ENCODE measurements at regions not wholly inside any gene's neighbourhood (a gene's known extent, or its start where the extent isn't known, plus 50 kb on each side); places are given as distances from the start of the nearest gene placed in this dataset.
"Not testable (repeated sequence)": the region's sequence is repeated elsewhere in the genome, so short reads cannot be mapped to it uniquely, and the experiment has no call there.

DNA sequence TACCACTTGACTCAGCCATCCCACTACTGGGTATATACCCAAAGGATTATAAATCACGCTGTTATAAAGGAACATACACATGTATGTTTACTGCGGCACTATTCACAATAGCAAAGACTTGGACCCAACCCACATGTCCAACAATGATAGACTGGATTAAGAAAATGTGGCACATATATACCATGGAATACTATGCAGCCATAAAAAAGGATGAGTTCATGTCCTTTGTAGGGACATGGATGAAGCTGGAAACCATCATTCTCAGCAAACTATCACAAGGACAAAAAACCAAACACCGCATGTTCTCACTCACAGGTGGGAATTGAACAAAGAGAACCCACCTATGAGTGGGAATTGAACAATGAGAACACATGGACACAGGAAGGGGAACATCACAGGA is 387.6 kb downstream of the RAD51AP2 start:
- H3K4me2 ChIP-seq (ENCODE audit: control insufficient read depth, insufficient read depth); H3K27me3 ChIP-seq (replicated peaks in 1 of 2; ENCODE audit: control insufficient read depth in 2 of 2, insufficient read depth in 2 of 2, low read length in 1 of 2); H3K9me3 ChIP-seq (replicated peaks; ENCODE audit: control insufficient read depth, insufficient read depth, low read length); H3K4me3 ChIP-seq; FAIRE-seq; ATAC-seq; CTCF ChIA-PET; H2AFZ ChIP-seq (ENCODE audit: control insufficient read depth, low read depth, low read length); intact Hi-C loops (cut with micrococcal nuclease; ENCODE audit: unreplicated experiment); H3K4me1 ChIP-seq (ENCODE audit: control insufficient read depth, insufficient read depth, low read length); SMC1A ChIA-PET (ENCODE audit: uncharacterized antibody, unreplicated experiment); H3K79me2 ChIP-seq (ENCODE audit: control insufficient read depth, insufficient read depth, low read length); in situ Hi-C loops (cut with MboI); RAD21 ChIA-PET (ENCODE audit: unreplicated experiment); H3K9ac ChIP-seq (ENCODE audit: control insufficient read depth, insufficient read depth, low read length); H3K27ac ChIP-seq (ENCODE audit: control insufficient read depth, insufficient read depth); H4K20me1 ChIP-seq (ENCODE audit: control insufficient read depth, insufficient read depth); POLR2A ChIA-PET; H3K36me3 ChIP-seq (ENCODE audit: control insufficient read depth in 2 of 2, insufficient read depth in 2 of 2, low read length in 1 of 2); DNase-seq (ENCODE audit: low read depth, low spot score); BruUV-seq (replicated peaks): not testable (repeated sequence)
- WGBS (ENCODE audit: insufficient coverage, insufficient replicate concordance, low lambda C conversion rate, missing lambda C conversion rate) = 41% methylated on average over 3 of the region's 3 CpGs

DNA sequence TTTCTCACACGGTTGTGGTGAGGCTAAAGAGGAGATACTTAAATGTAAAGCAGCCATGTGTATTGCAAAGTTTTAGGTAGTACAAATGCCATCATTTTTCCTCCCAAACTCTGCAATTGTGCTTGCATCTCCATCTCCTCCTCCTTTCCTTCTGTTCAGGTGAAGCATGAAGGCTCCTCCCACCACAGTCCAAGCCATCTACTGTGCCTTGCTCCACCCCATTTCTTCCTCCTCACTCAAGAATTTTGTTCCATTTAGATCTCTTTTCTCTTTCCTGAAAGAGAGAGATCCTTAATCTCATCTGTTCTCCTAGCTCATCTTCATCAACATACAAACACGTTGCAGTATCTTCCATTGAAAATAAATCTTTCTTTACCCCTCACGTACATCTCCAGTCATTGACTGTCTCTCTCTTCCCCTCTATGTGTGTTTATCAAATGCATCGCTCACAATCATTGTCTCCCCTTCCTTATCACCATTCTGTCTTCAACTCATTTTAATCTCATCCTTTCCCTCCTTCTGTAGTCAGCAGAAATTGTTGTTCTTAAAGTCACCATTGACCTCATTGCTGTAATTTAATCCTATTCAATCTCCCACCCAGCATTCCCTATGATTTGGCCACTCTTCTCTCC is 392.1 kb downstream of the RAD51AP2 start:
- H3K4me2 ChIP-seq (ENCODE audit: control insufficient read depth, insufficient read depth) = no peak overlapping the region
- CTCF ChIA-PET = interaction anchor here (0.6 to 0.7 kb wide), 2 partner anchors 21 to 1264 kb away, joined by 3 to 4 read pairs; no protein-coding TSS in a partner anchor
- ATAC-seq (no peak), DNase-seq (ENCODE audit: low read depth, low spot score) (no peak), FAIRE-seq (no peak)
- H3K79me2 ChIP-seq (ENCODE audit: control insufficient read depth, insufficient read depth, low read length) = no peaks in the 10 kb centered on the region
- RAD21 ChIA-PET (ENCODE audit: unreplicated experiment) = no interaction called here
- H3K9ac ChIP-seq (ENCODE audit: control insufficient read depth, insufficient read depth, low read length) = no peak overlapping the region
- no TSS peak for BruUV-seq (replicated peaks)
- H2AFZ ChIP-seq (ENCODE audit: control insufficient read depth, low read depth, low read length) = no peak overlapping the region
- POLR2A ChIA-PET = no interaction called here
- 22% methylated on average over 4 of the region's 4 CpGs for WGBS (ENCODE audit: insufficient coverage, insufficient replicate concordance, low lambda C conversion rate, missing lambda C conversion rate)
- H3K9me3 ChIP-seq (replicated peaks; ENCODE audit: control insufficient read depth, insufficient read depth, low read length) = no peaks in the 10 kb centered on the region
- H3K4me1 ChIP-seq (ENCODE audit: control insufficient read depth, insufficient read depth, low read length) = no peaks in the 10 kb centered on the region
- SMC1A ChIA-PET (ENCODE audit: uncharacterized antibody, unreplicated experiment) = no interaction called here
- intact Hi-C loops (cut with micrococcal nuclease; ENCODE audit: unreplicated experiment) = no loop called here
- no peak for TF ChIP-seq ELK1 (IDR thresholded peaks at IDR 0.05; ENCODE audit: low read depth, low read length)
- no peak for TF ChIP-seq SUZ12 (IDR thresholded peaks at IDR 0.05; ENCODE audit: unreplicated experiment)
- no peak for TF ChIP-seq KAT2A (conservative IDR thresholded peaks at IDR 0.05; ENCODE audit: control insufficient read depth, low read depth, low read length)
- TF ChIP-seq SREBF1 (IDR thresholded peaks at IDR 0.05; ENCODE audit: low read length) = no peak
- TF ChIP-seq BCL11A (IDR thresholded peaks at IDR 0.05; ENCODE audit: low read depth, low read length) = no peak
- no peak for TF ChIP-seq CEBPB (IDR thresholded peaks at IDR 0.05; ENCODE audit: borderline replicate concordance in 1 of 2, low read depth in 2 of 2, low read length in 2 of 2)
- TF ChIP-seq RUNX3 (IDR thresholded peaks at IDR 0.05; ENCODE audit: low read length) = no peak
- TF ChIP-seq CBX5 (IDR thresholded peaks at IDR 0.05; ENCODE audit: low read depth) = no peak
- no peak for TF ChIP-seq ZZZ3 (IDR thresholded peaks at IDR 0.05; ENCODE audit: control insufficient read depth, insufficient read length, low read depth)
- TF ChIP-seq RB1 (IDR thresholded peaks at IDR 0.05; ENCODE audit: borderline replicate concordance) = no peak
- no peak for TF ChIP-seq STAT3 (IDR thresholded peaks at IDR 0.05; ENCODE audit: low read depth, low read length)
- no peak for TF ChIP-seq ETV6 (conservative IDR thresholded peaks at IDR 0.05 in 1 of 2, IDR thresholded peaks at IDR 0.05 in 1 of 2; ENCODE audit: borderline replicate concordance in 1 of 2, low read depth in 1 of 2)
- no peak for TF ChIP-seq PML (IDR thresholded peaks at IDR 0.05; ENCODE audit: low read length)
- no peak for TF ChIP-seq ZNF24 (IDR thresholded peaks at IDR 0.05)
- no peak overlapping the region for H3K27ac ChIP-seq (ENCODE audit: control insufficient read depth, insufficient read depth)
- no peaks in the 10 kb centered on the region for H4K20me1 ChIP-seq (ENCODE audit: control insufficient read depth, insufficient read depth)
- in situ Hi-C loops (cut with MboI) = no loop called here
- no peaks in the 10 kb centered on the region for H3K36me3 ChIP-seq (ENCODE audit: control insufficient read depth in 2 of 2, insufficient read depth in 2 of 2, low read length in 1 of 2)
- H3K27me3 ChIP-seq (replicated peaks in 1 of 2; ENCODE audit: control insufficient read depth in 2 of 2, insufficient read depth in 2 of 2, low read length in 1 of 2) = no peaks in the 10 kb centered on the region
- no peak overlapping the region for H3K4me3 ChIP-seq
